GM19397 (cell line): ENCODE measurements at regions not wholly inside any gene's neighbourhood (a gene's known extent, or its start where the extent isn't known, plus 50 kb on each side); places are given as distances from the start of the nearest gene placed in this dataset.
"Not testable (repeated sequence)": the region's sequence is repeated elsewhere in the genome, so short reads cannot be mapped to it uniquely, and the experiment has no call there.

ENCODE experiments used
- ATAC-seq: cut with Tn5 transposase; IDR thresholded peaks from one replicate; pipeline ENCODE4 v1.9.1; 2021; ENCODE audit warnings: mild to moderate bottlenecking, moderate library complexity; ENCODE audit not compliant: unreplicated experiment

DNA sequence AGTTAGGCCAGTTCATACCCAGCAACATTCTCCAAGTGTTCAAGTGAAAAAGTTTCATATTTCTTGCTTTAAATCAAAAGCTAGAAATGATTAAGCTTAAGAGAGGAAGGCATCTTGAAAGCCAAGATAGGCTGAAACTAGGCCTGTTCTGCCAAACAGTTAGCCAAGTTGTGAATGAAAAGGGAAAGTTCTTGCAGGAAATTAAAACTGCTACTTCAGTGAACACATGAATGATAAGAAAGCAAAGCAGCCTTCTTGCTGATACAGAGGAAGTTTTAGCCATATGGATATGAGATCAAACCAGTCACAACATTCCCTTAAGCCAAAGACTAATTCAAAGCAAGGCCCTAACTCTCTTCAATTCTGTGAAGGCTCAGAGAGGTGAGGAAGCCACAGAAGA, 274.7 kb downstream of the TUSC7 start:
- ATAC-seq = no peak

DNA sequence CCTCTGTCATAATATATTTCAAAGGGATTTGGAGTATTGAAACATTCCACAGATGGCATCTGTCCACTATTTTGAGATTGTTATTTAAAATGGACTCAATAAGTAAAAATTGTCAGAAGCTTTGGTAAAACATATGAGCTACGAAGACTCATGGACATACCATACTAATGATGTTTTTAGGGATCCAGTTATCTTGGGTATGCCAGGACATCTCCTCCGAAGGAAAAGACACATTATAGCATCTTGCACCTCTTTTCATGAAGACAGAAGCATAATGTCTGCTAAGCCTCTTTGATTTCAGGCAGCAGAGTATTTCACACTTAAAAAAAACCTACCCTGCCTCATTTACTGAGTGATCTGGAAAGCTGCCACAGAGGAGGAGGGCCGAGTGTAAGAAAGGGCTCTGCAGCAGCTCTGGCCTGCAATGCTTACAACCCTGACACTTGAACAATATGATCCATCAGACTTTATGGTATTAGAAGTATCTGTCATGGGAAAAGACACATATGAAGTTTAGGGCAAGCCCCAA, 284.8 kb downstream of the TUSC7 start:
- ATAC-seq = no peak

DNA sequence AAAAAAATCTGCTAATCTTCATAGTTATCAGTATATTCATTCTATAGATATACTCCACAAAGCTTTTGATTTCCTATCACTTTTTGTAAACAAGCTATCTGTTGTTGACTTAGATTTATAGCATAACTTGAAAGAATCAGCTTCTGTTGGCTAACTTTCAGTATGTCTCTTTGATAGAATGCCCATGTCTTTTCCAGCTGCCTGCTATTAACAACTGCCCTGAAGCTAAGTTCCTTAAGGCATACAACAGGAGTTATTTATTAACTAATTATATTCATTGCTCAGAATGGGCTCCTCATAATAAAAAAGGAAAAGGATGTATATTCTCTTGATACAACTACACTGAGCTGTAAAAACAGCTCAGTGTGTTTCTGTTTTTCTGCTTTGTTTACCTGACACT, 293.9 kb downstream of the TUSC7 start:
- ATAC-seq = no peak

DNA sequence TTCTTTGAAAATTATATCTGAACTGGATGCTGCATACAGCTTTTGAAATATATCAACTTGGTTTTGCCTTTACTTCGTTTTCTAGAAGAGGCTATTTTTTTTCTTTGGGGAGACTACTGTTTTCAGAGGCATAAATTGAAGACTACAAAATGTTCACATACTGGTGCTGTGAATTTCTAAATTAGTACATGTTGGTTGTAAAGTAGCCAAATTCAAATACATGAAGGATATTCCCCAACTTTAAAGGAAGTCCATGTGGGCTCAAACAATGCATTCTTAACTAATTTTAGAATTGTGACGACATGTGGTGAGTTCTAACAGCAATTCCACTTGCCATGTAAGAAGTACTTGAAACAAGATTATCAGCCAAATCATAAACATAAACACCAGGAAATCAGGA, 295.7 kb downstream of the TUSC7 start:
- no peak for ATAC-seq

GRCh38 chr3:117005911-117006522, 296.4 kb downstream of the TUSC7 start:
- no peak for ATAC-seq

DNA sequence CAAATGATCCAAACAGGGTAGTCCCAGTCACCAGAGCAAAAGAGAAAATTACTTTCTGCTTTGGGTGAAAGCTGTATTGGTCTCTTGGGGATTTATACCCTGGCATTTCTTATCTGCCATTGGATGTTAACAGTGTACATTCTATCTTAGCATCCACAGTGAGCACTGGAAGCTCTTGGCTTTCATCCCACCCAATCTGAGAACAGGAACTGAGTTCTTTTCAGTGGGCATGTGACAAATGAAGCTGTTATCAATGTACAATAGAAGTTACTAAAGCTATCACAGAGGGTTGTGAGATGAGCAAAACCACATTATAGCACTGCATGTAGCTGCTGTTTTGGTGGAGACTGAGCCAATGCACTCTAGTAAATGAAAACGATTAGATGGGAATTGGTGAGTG, 300.7 kb downstream of the TUSC7 start:
- no peak for ATAC-seq

- ATAC-seq = no peak
Observed at GRCh38 chr3:117011687-117012250, 302.2 kb downstream of the TUSC7 start.

DNA sequence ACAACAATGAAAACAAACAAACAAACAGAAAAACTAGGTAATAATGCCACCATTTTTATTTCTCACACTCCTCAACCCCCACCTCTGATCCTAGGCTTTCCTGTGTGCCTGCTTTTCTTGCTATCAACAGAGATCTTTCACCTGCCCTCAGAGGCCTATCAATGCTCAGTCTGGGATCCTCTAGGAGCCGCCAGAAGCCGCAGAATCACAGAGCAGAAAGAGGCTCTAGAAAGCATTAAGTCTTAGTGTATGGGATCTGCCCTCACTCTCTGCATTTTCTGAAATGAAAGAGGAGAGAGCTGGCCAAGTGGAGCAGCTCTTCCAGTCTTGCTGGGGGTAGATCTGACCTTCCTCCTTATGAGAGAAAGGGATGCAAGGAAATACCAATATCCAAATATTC, 306.8 kb downstream of the TUSC7 start:
- no peak for ATAC-seq

GRCh38 chr3:117017135-117017894, 307.7 kb downstream of the TUSC7 start:
- ATAC-seq = peak; percentile 74

DNA sequence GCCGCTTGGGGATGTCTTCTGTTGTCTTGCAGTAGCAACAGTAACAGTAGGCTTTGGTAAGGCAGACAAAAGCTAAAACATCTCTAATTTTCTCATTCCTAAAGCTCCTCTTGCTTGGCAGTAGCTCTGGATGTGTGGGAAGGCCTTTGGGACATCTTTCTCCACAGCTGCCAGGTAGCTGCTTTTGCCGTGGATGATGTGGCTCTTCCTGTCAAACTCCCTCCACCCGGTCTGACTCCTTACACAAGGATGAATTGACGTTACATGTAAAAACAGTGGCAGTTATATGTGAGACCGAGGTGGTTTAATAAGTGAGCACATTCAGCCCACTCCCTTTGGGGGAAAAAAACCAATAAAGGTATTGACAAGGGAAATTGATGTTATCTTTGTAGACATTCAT, 309.1 kb downstream of the TUSC7 start:
- ATAC-seq = no peak

- peak; percentile 59 for ATAC-seq
Observed at GRCh38 chr3:117019082-117019713, 309.6 kb downstream of the TUSC7 start.

GRCh38 chr3:117026401-117026800, 316.8 kb downstream of the TUSC7 start:
- ATAC-seq = no peak

DNA sequence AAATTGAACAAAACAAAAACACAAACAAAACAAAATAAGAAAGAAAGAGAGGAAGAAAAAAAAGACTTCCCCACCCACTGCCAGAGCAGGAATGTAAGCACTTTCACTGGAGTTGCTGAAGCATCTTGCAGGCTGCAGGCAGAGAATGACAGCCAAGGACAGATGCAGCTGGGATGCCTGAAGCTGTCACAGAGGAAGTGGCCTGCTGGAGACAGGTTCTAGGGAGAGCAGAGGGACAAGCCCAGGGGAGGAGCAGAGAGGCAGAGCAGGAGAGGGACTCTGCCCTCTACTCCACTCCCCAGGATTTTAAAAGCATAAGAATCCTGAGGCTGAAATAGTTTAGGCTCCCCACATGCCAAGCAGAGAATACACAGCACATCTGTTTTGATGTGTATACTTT, 326.2 kb downstream of the TUSC7 start:
- ATAC-seq = no peak

GRCh38 chr3:117036259-117036799, 326.8 kb downstream of the TUSC7 start:
- peak; percentile 53 for ATAC-seq

DNA sequence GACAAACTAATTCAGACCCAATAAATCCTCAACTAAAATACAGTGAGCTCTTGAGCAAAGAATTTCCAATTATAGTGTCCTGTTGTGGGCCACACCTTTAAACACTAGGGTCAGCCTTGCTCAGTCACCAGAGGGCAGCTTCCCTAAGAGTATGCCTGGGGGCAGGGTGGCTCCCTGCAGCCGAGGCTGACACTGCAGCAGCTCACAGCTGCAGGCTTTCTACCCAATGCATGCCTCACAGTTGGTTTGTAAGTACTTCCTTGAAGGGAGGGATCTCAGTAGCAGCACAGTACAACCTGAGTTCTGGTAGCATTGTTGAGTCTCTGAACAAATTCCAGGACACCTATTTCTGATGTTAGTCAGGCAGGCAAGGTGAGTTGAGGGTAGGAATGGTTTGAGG, 335.6 kb downstream of the TUSC7 start:
- ATAC-seq = no peak

DNA sequence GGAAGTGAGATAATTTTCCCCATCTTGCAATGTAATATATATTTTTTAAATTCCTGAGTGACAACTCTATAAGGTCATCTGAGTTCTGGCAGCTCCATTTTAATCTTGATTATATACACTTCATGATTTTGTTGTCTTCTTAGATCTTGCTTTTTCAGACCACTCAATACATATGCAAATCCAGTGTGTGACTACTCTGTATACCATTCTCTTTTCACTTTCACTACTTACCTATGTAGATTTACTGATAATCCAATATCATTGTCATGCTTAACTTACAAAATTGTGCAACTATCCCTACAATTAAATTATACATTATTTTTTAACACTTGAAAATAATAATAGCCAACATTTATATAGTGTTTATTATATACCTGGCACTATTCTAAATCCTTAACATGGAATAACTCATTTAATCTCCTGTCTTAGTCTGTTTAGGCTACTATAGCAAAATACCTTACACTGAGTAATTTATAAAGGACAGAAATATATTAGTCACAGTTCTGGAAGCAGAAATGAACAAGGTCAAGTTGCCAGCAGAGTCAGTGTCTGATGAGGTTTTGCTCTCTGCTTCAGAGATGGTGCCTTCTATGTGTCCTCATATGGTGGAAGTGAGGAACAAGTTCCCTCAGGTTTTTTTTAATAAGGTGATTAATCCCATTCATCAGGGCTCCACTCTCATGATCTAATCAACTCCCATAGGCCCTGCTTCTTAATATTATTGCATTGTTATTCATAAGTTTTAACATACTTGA, 338.5 kb downstream of the TUSC7 start:
- no peak for ATAC-seq

DNA sequence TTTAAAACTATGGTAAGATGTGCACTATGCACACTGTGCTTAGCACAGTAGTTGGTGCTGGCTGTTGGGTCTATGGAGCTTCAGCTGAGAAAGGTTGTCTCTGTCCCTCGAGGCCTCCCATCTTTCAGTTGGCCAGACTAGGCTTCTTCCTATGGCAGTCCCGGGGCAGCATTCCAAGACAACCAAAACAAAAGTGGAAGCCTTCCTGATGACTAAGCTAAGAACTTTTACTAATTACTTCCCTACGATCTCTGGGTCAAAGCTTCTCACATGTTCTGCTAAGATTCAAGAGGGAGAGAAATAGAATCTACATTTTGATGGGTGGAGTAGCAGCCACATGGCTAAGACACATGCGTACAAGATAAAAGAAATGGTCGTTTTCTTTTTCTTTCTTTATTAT, 342.8 kb downstream of the TUSC7 start:
- no peak for ATAC-seq

GRCh38 chr3:117054556-117054955, 345.0 kb downstream of the TUSC7 start:
- ATAC-seq = no peak

DNA sequence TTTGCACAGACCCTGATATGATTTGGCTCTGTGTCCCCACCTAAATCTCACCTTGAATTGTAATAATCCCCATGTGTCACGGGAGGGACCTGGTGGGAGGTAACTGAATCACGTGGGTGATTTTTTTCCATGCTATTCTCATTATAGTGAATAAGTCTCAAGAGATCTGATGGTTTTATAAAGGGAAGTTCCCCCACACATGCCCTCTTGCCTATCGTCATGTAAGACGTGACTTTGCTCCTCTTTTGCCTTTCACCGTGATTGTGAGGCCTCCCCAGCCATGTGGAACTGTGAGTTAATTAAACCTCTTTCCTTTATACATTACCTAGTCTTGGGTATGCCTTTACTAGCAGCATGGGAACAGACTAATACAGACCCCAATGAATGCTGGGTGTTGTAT, 347.4 kb downstream of the TUSC7 start:
- ATAC-seq = not testable (repeated sequence)

DNA sequence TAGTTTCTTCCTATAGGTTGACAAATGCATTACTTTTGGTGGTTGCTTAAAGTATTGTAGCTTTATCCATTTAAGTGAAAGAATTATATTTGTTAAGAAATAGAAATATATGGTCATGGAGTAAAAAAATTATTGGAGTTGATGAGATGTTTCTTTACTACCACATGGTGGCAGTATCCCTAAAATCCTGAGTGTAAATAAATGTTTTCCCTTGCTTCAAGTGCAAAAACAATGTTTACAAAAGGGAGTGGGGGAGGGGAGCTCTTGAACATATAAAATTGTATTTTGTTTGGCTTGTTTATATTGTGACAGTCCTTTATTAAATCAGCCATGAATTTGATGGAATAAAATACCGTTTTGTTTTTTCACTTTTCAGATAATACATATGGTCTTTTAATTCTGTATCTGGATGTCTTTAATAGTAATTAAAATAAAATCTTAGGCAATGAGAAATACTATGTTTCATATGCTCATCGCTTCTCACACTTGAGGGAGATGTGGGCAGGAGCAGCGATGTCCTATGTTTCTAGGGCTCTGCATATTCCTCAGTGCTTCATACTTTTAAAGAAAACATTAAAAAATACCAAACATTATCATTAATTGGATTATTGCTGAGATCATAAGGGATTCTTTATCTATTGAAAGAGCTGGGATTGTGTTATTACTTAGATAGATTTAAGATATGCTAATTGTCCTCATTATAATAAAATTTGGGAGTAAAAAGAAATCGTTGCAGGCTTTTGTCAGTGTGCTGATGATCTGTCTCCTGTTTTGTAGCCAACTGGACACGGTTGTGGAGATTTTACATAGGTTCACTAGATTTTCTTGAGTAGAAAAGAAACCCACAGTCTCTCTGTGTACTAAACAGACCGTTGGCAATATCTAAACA, 349.7 kb downstream of the TUSC7 start:
- no peak for ATAC-seq
